ENCODE measurements at regions not wholly inside any gene's neighbourhood (a gene's known extent, or its start where the extent isn't known, plus 50 kb on each side); places are given as distances from the start of the nearest gene placed in this dataset.

DNA sequence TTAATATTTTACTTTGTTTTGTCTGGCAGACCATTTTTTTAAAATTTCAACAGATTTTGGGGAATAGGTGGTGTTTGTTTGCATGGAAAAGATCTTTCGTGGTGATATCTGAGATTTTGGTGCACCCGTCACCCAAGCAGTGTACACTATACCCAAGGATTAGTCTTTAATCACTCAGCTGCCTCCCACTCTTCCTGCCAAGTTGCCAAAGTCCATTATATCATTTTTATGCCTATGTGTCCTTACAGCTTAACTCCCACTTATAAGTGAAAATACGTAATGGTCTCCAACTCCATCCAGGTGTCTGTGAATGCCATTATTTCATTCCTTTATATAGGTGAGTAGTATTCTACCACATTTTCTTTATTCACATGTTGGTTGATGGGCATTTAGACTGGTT lies 281.7 kb upstream of the GK2 start:
- TF ChIP-seq EZH2 (IDR thresholded peaks at IDR 0.05) (no peak), POLR2AphosphoS5 (IDR thresholded peaks at IDR 0.05; ENCODE audit: borderline replicate concordance, low read depth, low read length) (no peak)

Measured in SK-N-MC (cell line).